ENCODE measurements at regions not wholly inside any gene's neighbourhood (a gene's known extent, or its start where the extent isn't known, plus 50 kb on each side); places are given as distances from the start of the nearest gene placed in this dataset.
"Not testable (repeated sequence)": the region's sequence is repeated elsewhere in the genome, so short reads cannot be mapped to it uniquely, and the experiment has no call there.

- DNase-seq: no peak
Measured at GRCh38 chr9:18036422-18037187, 437.3 kb upstream of the ADAMTSL1 start.

- DNase-seq: no peak
Measured at GRCh38 chr9:18037981-18038380, 436.0 kb upstream of the ADAMTSL1 start.

DNA sequence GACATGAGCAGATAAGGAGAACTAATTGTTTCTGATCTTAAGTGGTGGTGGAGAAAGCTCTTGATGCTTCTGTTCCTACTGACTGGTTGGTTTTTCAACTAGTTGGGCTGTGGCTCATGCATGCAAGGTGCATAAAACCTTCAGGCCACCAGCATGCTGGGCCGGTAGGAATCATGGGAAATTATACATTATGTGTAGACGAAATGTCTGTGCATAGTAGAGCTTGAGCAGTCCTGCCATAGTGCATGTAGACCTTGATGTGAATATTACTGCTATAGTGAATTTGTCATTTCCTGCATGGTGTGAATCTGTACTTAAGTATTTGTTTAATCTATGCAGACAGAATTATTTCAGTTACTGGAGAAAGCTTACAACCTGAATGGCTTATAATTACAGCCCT is 433.6 kb upstream of the ADAMTSL1 start:
- DNase-seq: no peak

DNA sequence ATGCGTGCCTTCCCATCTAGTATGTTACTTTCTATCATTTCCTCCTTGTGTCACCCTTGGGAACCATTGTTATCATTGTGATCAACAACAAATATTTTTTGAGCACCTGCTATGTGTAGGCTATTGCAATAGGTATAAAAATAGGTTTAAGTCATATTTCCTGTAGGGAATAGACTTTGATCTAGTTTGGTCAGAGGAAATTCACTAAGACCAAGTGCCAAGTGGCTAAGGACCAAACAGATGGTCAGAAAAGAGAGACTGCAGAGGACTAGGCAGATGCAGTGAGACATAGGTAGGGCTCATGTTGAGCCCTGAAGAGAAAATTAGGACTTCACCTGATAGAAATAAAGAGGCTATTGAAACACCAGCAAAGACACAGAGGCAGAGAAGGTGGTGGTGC is 430.0 kb upstream of the ADAMTSL1 start:
- no peak for DNase-seq

GRCh38 chr9:18045326-18045725 is 428.6 kb upstream of the ADAMTSL1 start:
- no peak for DNase-seq

- DNase-seq: no peak
Measured at GRCh38 chr9:18046068-18046467, 427.9 kb upstream of the ADAMTSL1 start.

DNA sequence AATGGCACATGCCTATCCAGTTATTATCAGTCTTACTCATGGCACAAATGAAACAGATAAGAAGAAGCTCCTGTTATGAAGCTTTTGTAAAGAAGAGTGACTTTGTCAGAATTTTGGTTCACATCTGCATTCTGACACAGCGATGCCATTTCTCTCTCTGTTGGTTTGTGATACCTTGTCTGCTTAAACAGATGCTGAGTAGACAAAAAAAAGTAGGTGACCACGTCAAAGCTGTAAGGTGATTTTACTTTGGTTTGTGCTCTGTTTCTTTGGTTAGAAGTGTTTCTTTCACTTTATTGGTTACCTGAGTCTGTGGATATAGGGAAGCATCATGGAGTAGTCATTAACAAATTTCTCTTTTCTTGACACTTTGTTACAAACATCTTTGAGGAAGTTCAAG is 422.3 kb upstream of the ADAMTSL1 start:
- no peak for DNase-seq

- DNase-seq: no peak
Measured at GRCh38 chr9:18052060-18052459, 421.9 kb upstream of the ADAMTSL1 start.

DNA sequence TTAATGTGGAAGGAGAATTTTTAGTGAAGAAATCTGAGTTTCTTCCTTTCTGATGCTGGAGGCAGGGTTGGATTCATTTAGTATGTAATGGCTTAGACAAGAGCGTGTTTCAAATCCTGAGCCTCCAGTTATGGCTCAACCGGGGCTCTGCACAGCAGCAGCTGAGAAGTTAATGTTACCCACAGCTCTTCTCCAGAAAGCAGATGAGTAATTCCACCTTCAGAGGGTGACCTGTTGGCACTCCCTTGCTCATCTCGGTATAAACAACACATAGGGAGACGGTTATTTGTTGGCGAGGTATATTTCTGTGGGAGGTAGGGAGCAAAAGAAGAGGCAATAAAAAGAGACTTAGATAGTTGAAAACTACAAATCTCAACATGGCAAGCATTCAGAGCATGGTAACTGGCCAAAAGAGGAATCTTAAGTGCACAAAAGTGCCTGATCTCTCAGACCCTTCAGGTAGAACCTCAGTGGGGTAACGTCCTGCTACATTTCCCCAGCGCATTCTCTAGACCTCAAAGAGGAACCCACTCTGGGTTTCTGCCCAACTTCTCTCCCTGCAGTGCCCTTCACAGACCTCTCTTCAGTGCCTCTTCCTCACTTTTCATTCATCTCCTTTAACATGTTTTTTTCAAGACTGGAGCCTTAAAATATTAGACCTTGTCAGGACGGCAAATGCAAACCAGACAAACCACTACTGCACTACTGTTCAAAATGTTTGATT is 417.5 kb upstream of the ADAMTSL1 start:
- DNase-seq: no peak

- no peak for DNase-seq
Measured at GRCh38 chr9:18056993-18057369, 417.0 kb upstream of the ADAMTSL1 start.

- DNase-seq: no peak
Measured at GRCh38 chr9:18058564-18059442, 415.1 kb upstream of the ADAMTSL1 start.

DNA sequence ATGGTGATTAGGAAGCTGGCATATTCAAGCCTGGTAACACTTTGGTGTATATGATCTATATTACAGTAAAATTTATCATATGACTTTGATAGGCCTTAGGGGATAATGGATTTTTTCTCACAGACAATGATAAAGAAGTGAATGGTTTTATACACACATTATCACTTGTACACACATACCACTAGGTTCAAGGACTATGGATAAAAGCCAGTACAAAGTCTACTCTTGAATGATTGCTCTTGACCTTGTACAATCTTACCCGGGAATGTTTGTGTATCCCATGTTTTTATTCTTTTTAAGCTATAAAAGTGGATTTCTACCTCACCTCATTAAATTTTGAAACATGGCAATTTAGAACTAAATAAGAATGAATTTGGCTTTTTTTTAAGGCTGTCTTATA is 414.5 kb upstream of the ADAMTSL1 start:
- no peak for DNase-seq

DNA sequence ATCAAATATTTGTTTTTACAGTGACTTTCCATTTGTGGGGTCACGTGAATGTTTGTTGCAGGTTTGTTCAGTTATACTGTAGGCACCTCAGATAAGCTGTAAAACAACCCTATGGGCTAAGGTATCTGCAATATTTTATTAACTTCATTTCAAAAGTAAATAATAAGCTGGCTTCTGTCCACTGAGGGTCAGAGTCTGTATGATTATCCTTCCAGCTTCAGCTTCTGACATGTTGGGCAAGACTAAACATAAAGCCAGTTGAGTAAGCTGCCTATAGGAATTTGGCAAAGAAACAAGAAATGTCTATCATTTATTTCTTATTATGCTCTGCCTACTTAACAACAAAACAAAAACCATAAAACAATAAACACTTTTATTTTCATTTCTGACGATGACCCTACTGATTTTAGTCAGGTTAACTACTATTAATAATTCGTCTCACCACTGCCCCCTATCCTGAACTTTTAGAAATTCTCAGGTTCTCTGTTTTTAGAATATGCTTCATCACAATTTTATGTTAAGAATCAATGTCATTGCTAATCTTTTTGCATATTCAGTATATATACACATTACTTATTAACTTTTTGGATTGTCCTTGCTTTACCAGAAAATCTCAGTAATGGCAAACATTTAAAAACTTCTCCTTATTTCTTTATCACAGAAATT is 413.6 kb upstream of the ADAMTSL1 start:
- no peak for DNase-seq

- no peak for DNase-seq
Measured at GRCh38 chr9:18061332-18061731, 412.6 kb upstream of the ADAMTSL1 start.

- DNase-seq: no peak
Measured at GRCh38 chr9:18061856-18062255, 412.1 kb upstream of the ADAMTSL1 start.

- no peak for DNase-seq
Measured at GRCh38 chr9:18063856-18064390, 410.0 kb upstream of the ADAMTSL1 start.

DNA sequence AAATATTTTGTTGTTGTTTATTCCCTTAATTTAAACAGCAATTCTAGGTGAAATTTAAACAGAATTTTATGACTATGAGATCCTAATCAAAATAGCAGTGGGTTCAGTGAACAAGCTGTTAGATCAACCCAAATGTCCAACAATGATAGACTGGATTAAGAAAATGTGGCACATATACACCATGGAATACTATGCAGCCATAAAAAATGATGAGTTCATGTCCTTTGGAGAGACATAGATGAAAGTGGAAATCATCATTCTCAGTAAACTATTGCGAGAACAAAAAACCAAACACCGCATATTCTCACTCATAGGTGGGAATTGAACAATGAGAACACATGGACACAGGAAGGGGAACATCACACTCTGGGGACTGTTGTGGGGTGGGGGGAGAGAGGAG is 407.3 kb upstream of the ADAMTSL1 start:
- not testable (repeated sequence) for DNase-seq

- no peak for DNase-seq
Measured at GRCh38 chr9:18067548-18068120, 406.3 kb upstream of the ADAMTSL1 start.

DNA sequence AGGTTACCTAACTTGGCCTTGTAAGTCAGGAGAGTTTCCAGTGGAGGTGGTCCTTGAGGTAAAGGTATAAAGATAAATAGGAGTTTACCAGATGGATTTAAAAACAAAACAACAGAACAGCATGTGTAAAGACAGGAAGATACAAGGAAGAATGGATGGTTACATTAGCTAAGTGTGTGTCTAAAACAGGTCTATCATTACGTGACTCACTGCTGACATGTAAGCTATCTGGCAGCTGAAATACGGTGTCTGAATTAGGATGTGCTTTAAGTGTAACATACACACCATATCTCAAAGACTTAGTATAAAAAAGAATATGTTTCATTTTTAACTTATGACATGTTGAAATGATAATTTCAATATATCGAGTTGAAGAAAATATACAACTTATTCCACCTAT is 405.1 kb upstream of the ADAMTSL1 start:
- no peak for DNase-seq

GRCh38 chr9:18071651-18072060 is 402.3 kb upstream of the ADAMTSL1 start:
- no peak for DNase-seq

DNA sequence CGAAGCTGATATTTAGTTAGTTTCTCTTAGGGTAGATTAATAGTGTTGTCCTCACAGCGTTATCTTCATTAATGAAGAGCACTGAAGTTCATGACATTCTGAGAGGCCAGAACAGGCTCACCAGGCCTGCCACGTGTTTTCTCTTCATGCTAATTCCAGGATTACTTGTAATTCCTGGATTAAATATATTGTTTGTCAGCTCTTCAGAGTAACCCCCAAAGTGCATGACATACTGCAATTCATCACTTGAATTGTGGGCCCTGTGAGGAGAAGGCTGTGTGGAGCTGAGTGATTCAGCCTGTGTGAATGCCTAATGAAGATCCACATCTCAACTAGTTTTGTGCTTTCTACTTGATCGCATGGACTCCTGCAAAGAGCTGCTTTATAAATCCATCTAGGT is 401.0 kb upstream of the ADAMTSL1 start:
- DNase-seq: no peak

- DNase-seq: no peak
Measured at GRCh38 chr9:18074041-18074440, 399.9 kb upstream of the ADAMTSL1 start.

All from NCI-H2029 (cell line).